Esophagus (tissue), 2 donors: ENCODE measurements at regions not wholly inside any gene's neighbourhood (a gene's known extent, or its start where the extent isn't known, plus 50 kb on each side); places are given as distances from the start of the nearest gene placed in this dataset.
"Not testable (repeated sequence)": the region's sequence is repeated elsewhere in the genome, so short reads cannot be mapped to it uniquely, and the experiment has no call there.

Source experiments
- H3K27ac ChIP-seq, 2 donors: one replicate each; pipeline ENCODE4 v1.5.1; 2013; ENCODE audit warnings: low read depth in 2 of 2, mild to moderate bottlenecking in 2 of 2, inconsistent platforms in 1 of 2, low read length in 1 of 2, moderate library complexity in 1 of 2
- H3K27me3 ChIP-seq, 2 donors: one replicate each; pipeline ENCODE4 v1.6.1; 2013; ENCODE audit warnings: low read length in 2 of 2, control low read depth in 1 of 2, mild to moderate bottlenecking in 1 of 2; ENCODE audit not compliant: insufficient read depth in 2 of 2, control insufficient read depth in 1 of 2
- H3K36me3 ChIP-seq, 2 donors: one replicate each; pipeline ENCODE4 v1.6.1; 2013; ENCODE audit warnings: low read length in 1 of 2; ENCODE audit not compliant: control insufficient read depth in 2 of 2, insufficient read depth in 2 of 2
- H3K4me1 ChIP-seq, 2 donors: one replicate each; pipeline ENCODE4 v1.6.1; 2013; ENCODE audit warnings: low read length in 1 of 2; ENCODE audit not compliant: control insufficient read depth in 2 of 2, insufficient read depth in 2 of 2
- H3K4me3 ChIP-seq, 2 donors: one replicate each; pipeline ENCODE4 v1.5.1; 2013; ENCODE audit warnings: low read length in 2 of 2, mild to moderate bottlenecking in 2 of 2, low read depth in 1 of 2, moderate library complexity in 1 of 2
- H3K9me3 ChIP-seq, 2 donors: one replicate each; pipeline ENCODE4 v1.6.1; 2013; ENCODE audit warnings: mild to moderate bottlenecking in 2 of 2, low read depth in 1 of 2, low read length in 1 of 2, moderate library complexity in 1 of 2; ENCODE audit not compliant: control insufficient read depth in 2 of 2, insufficient read depth in 1 of 2
- WGBS, 2 donors: extraction: QIAGEN DNeasy Blood & Tissue Kit; methylation state at CpG; one replicate each; pipeline ENCODE4 v1.1.7; 2013; 5-methylcytosine and 5-hydroxymethylcytosine counted together
- donor health status: healthy with polysubstance abuse.
- donor health status: Bipolar disorder and iron deficiency.

- 39 to 41% methylated on average over 2 of the region's 2 CpGs for WGBS, 2 donors
Measured at GRCh38 chr3:75913800-75914350, 128.5 kb upstream of the ZNF717 start.

GRCh38 chr3:75914741-75915140, 129.4 kb upstream of the ZNF717 start:
- not testable (repeated sequence) for H3K9me3 ChIP-seq, H3K27ac ChIP-seq, H3K27me3 ChIP-seq, H3K4me3 ChIP-seq, H3K4me1 ChIP-seq, H3K36me3 ChIP-seq
- 64 to 71% methylated on average over 3 of the region's 3 CpGs for WGBS, 2 donors

More at GRCh38 chr3:75913800-75914350, 128.5 kb upstream of the ZNF717 start:
- Histone ChIP-seq H3K4me3 (no peak overlapping the region), H3K36me3 (no peaks in the 10 kb centered on the region), H3K9me3 (no peaks in the 10 kb centered on the region), H3K27ac (no peak overlapping the region), H3K4me1 (no peaks in the 10 kb centered on the region), H3K27me3 (no peaks in the 10 kb centered on the region)

GRCh38 chr3:75938921-75939320, 153.6 kb upstream of the ZNF717 start:
- no peak overlapping the region for H3K27ac ChIP-seq
- H3K36me3 ChIP-seq, result no peaks in the 10 kb centered on the region
- H3K9me3 ChIP-seq, result no peaks in the 10 kb centered on the region
- no peaks in the 10 kb centered on the region for H3K4me1 ChIP-seq
- H3K4me3 ChIP-seq, result no peak overlapping the region
- 66 to 67% methylated on average over 4 of the region's 4 CpGs for WGBS, 2 donors
- no peaks in the 10 kb centered on the region for H3K27me3 ChIP-seq

GRCh38 chr3:75951941-75952340, 166.6 kb upstream of the ZNF717 start:
- Histone ChIP-seq H3K27ac (no peak overlapping the region), H3K4me3 (no peak overlapping the region), H3K4me1 (no peaks in the 10 kb centered on the region), H3K36me3 (no peaks in the 10 kb centered on the region), H3K9me3 (no peaks in the 10 kb centered on the region), H3K27me3 (no peaks in the 10 kb centered on the region)

- WGBS, 2 donors, result 69 to 79% methylated on average over 2 of the region's 2 CpGs
- not testable (repeated sequence) for H3K4me1 ChIP-seq, H3K27ac ChIP-seq, H3K9me3 ChIP-seq, H3K36me3 ChIP-seq, H3K4me3 ChIP-seq, H3K27me3 ChIP-seq
Measured at GRCh38 chr3:75960031-75960430, 174.7 kb upstream of the ZNF717 start.

GRCh38 chr3:75962054-75962453, 176.7 kb upstream of the ZNF717 start:
- not testable (repeated sequence) for H3K9me3 ChIP-seq, H3K4me1 ChIP-seq, H3K27ac ChIP-seq, H3K36me3 ChIP-seq, H3K4me3 ChIP-seq, H3K27me3 ChIP-seq
- WGBS, 2 donors, result 74 to 76% methylated on average over 2 of the region's 2 CpGs

- H3K4me3 ChIP-seq, result no peak overlapping the region
- no peaks in the 10 kb centered on the region for H3K27me3 ChIP-seq
- H3K4me1 ChIP-seq, result no peaks in the 10 kb centered on the region
- no peaks in the 10 kb centered on the region for H3K36me3 ChIP-seq
- no peaks in the 10 kb centered on the region for H3K9me3 ChIP-seq
- no peak overlapping the region for H3K27ac ChIP-seq
Measured at GRCh38 chr3:75967071-75967470, 181.7 kb upstream of the ZNF717 start.

- Histone ChIP-seq H3K4me3 (no peak overlapping the region), H3K9me3 (no peaks in the 10 kb centered on the region), H3K27ac (no peak overlapping the region), H3K27me3 (no peaks in the 10 kb centered on the region), H3K4me1 (no peaks in the 10 kb centered on the region), H3K36me3 (no peaks in the 10 kb centered on the region)
- WGBS, 2 donors, result 70 to 81% methylated on average over 4 of the region's 4 CpGs
Measured at GRCh38 chr3:75978686-75979085, 193.3 kb upstream of the ZNF717 start.

GRCh38 chr3:75981401-75981800, 196.1 kb upstream of the ZNF717 start:
- Histone ChIP-seq H3K27ac (no peak overlapping the region), H3K4me3 (no peak overlapping the region), H3K27me3 (no peaks in the 10 kb centered on the region), H3K4me1 (no peaks in the 10 kb centered on the region), H3K9me3 (no peaks in the 10 kb centered on the region), H3K36me3 (no peaks in the 10 kb centered on the region)
- WGBS, 2 donors, result 68 to 72% methylated on average over 1 of the region's 1 CpG

GRCh38 chr3:75982151-75982550, 196.8 kb upstream of the ZNF717 start:
- H3K4me3 ChIP-seq, result no peak overlapping the region
- H3K27me3 ChIP-seq, result no peaks in the 10 kb centered on the region
- no peaks in the 10 kb centered on the region for H3K4me1 ChIP-seq
- H3K9me3 ChIP-seq, result no peaks in the 10 kb centered on the region
- H3K36me3 ChIP-seq, result no peaks in the 10 kb centered on the region
- no peak overlapping the region for H3K27ac ChIP-seq
- WGBS, 2 donors, result 89 to 92% methylated on average over 3 of the region's 3 CpGs
